SK-N-SH (cell line): ENCODE measurements at regions not wholly inside any gene's neighbourhood (a gene's known extent, or its start where the extent isn't known, plus 50 kb on each side); places are given as distances from the start of the nearest gene placed in this dataset.

Experiments used
- CTCF ChIA-PET: fragments of 300-600, 350-600 bp; formaldehyde crosslinking; extraction: SDS; loops from one replicate; lab custom pipeline; 2021; lab: Yijun Ruan, JAX
- POLR2A ChIA-PET: fragments of 350-600 bp; sonication (Branson Sonifier 250); formaldehyde crosslinking; extraction: SDS; loops from one replicate; lab custom pipeline; 2020; ENCODE audit warnings: antibody characterized with exemption, inconsistent platforms; lab: Yijun Ruan, JAX
- DNase-seq: peaks from one replicate; pipeline ENCODE4 v3.0.0; 2012
- H2AFZ ChIP-seq: fragments of 200-600 bp; sonication (generic); 2 replicates; pipeline ENCODE4 v1.8.1; 2016; ENCODE audit warnings: antibody characterized with exemption, mild to moderate bottlenecking, low read depth
- H3F3A ChIP-seq: fragments of 200-600 bp; sonication (generic); replicated peaks from 2 replicates; pipeline ENCODE3; 2016; ENCODE audit warnings: antibody characterized with exemption, mild to moderate bottlenecking; ENCODE audit not compliant: insufficient read depth
- H3K27ac ChIP-seq, 2 experiments: fragments of 200-500 bp in 1 of 2; fragments of 200-600 bp in 1 of 2; sonication (Bioruptor generic) in 1 of 2; sonication (generic), shearing (Covaris generic) in 1 of 2; 2 replicates each; pipeline versions ENCODE4 v1.5.1 to v1.6.1; 2014 to 2016; ENCODE audit warnings: low read depth in 2 of 2, inconsistent platforms in 1 of 2, low read length in 1 of 2, mild to moderate bottlenecking in 1 of 2, mixed read lengths in 1 of 2
- H3K27me3 ChIP-seq: fragments of 200-600 bp; sonication (generic), shearing (Covaris generic); 2 replicates; pipeline ENCODE4 v1.6.1; 2016; ENCODE audit warnings: mixed run types; ENCODE audit not compliant: insufficient read depth
- H3K36me3 ChIP-seq, 2 experiments: fragments of 200-500 bp in 1 of 2; fragments of 200-600 bp in 1 of 2; sonication (Bioruptor generic) in 1 of 2; sonication (generic) in 1 of 2; replicated peaks in 1 of 2; 2 replicates each; pipeline versions ENCODE3 to v1.5.1; 2014 to 2016; ENCODE audit warnings: low read length in 1 of 2, mild to moderate bottlenecking in 1 of 2; ENCODE audit not compliant: insufficient read depth in 2 of 2, control insufficient read depth in 1 of 2
- H3K4me1 ChIP-seq, 2 experiments: fragments of 200-500 bp in 1 of 2; fragments of 200-600 bp in 1 of 2; sonication (Bioruptor generic) in 1 of 2; sonication (generic), shearing (Covaris generic) in 1 of 2; 2 replicates each; pipeline versions ENCODE4 v1.5.1 to v1.6.1; 2014 to 2016; ENCODE audit warnings: low read depth in 1 of 2, low read length in 1 of 2, mixed run types in 1 of 2; ENCODE audit not compliant: insufficient read depth in 2 of 2, control insufficient read depth in 1 of 2
- H3K4me2 ChIP-seq: fragments of 200-600 bp; sonication (generic), shearing (Covaris generic); 2 replicates; pipeline ENCODE4 v1.6.1; 2017; ENCODE audit warnings: mixed run types
- H3K4me3 ChIP-seq, 2 experiments: fragments of 200-500 bp in 1 of 2; fragments of 200-600 bp in 1 of 2; sonication (Bioruptor generic) in 1 of 2; sonication (generic), shearing (Covaris generic) in 1 of 2; 2 replicates each; pipeline versions ENCODE4 v1.5.1 to v1.8.1; 2014 to 2016; ENCODE audit warnings: low read depth in 2 of 2, inconsistent platforms in 1 of 2, low read length in 1 of 2, mild to moderate bottlenecking in 1 of 2, mixed read lengths in 1 of 2, moderate library complexity in 1 of 2
- H3K79me2 ChIP-seq: fragments of 200-600 bp; sonication (generic); 2 replicates; pipeline ENCODE4 v1.8.1; 2017; ENCODE audit warnings: mild to moderate bottlenecking; ENCODE audit not compliant: insufficient read depth
- H3K9ac ChIP-seq: fragments of 200-600 bp; sonication (generic); 2 replicates; pipeline ENCODE4 v1.6.1; 2017; ENCODE audit warnings: mixed run types
- H3K9me2 ChIP-seq: fragments of 200-600 bp; sonication (generic); 2 replicates; pipeline ENCODE4 v1.6.1; 2017; ENCODE audit warnings: mixed run types
- H3K9me3 ChIP-seq: fragments of 200-600 bp; sonication (generic); 2 replicates; pipeline ENCODE4 v1.6.1; 2017; ENCODE audit warnings: mixed run types, mild to moderate bottlenecking, moderate library complexity
- H4K20me1 ChIP-seq: fragments of 200-600 bp; sonication (generic); 2 replicates; pipeline ENCODE4 v1.6.1; 2017; ENCODE audit warnings: mild to moderate bottlenecking, mixed run types; ENCODE audit not compliant: insufficient read depth
- CTCF ChIP-seq: fragments of 200-600 bp; sonication (generic); IDR thresholded peaks from 2 replicates; pipeline ENCODE4 v1.6.1; 2017; ENCODE audit warnings: antibody characterized with exemption, mild to moderate bottlenecking, moderate library complexity
- ELF1 ChIP-seq: IDR thresholded peaks from 2 replicates; pipeline ENCODE4 v1.4.0; 2012
- EZH2phosphoT487 ChIP-seq: fragments of 200-600 bp; sonication (generic); IDR thresholded peaks from 2 replicates; pipeline ENCODE4 v1.6.1; 2017; ENCODE audit warnings: low read depth, mixed run types, mild to moderate bottlenecking, antibody characterized with exemption, moderate library complexity, borderline replicate concordance
- MEF2A ChIP-seq: IDR thresholded peaks from 2 replicates; pipeline ENCODE4 v1.4.0; 2012; ENCODE audit warnings: low read depth, borderline replicate concordance
- MXI1 ChIP-seq: IDR thresholded peaks from 2 replicates; pipeline ENCODE4 v1.6.1; 2012; ENCODE audit warnings: mild to moderate bottlenecking, low read depth, low read length, improper control_type of control experiment
- POLR2AphosphoS5 ChIP-seq: IDR thresholded peaks from 2 replicates; pipeline ENCODE4 v1.6.1; 2012; ENCODE audit warnings: low read depth, low read length
- RAD21 ChIP-seq: IDR thresholded peaks from 2 replicates; pipeline ENCODE4 v1.6.1; 2012; ENCODE audit warnings: mild to moderate bottlenecking, low read length
- RCOR1 ChIP-seq: fragments of 150-350 bp; IDR thresholded peaks from 2 replicates; pipeline ENCODE4 v1.6.1; 2017; ENCODE audit warnings: antibody characterized with exemption, low read length
- RFX5 ChIP-seq: IDR thresholded peaks from 2 replicates; pipeline ENCODE4 v1.6.1; 2012; ENCODE audit warnings: mild to moderate bottlenecking, improper control_type of control experiment, low read length
- RXRA ChIP-seq: IDR thresholded peaks from 2 replicates; pipeline ENCODE4 v1.4.0; 2012; ENCODE audit warnings: low read depth, mild to moderate bottlenecking, borderline replicate concordance
- SMC3 ChIP-seq: IDR thresholded peaks from 2 replicates; pipeline ENCODE4 v1.6.1; 2012; ENCODE audit warnings: low read depth, low read length, improper control_type of control experiment
- TAF1 ChIP-seq: IDR thresholded peaks from 2 replicates; pipeline ENCODE4 v1.6.1; 2012; ENCODE audit warnings: low read depth, mild to moderate bottlenecking, low read length, moderate library complexity, borderline replicate concordance
- TCF12 ChIP-seq: IDR thresholded peaks from 2 replicates; pipeline ENCODE4 v1.4.0; 2012
- TEAD4 ChIP-seq: IDR thresholded peaks from 2 replicates; pipeline ENCODE4 v1.4.0; 2012; ENCODE audit warnings: mild to moderate bottlenecking, borderline replicate concordance; ENCODE audit not compliant: insufficient read depth
- WGBS: methylation state at CpG from one replicate; pipeline ENCODE4 v1.1.6; 2017; ENCODE audit warnings: low lambda C conversion rate; 5-methylcytosine and 5-hydroxymethylcytosine counted together
- TF ChIP-seq, protein P1 (sequence below): fragments of 150-350 bp; IDR thresholded peaks from 2 replicates; pipeline ENCODE4 v1.6.1; 2017; ENCODE audit warnings: antibody characterized with exemption, low read length, low read depth, borderline replicate concordance
- TF ChIP-seq, protein P2 (sequence below): IDR thresholded peaks from 2 replicates; pipeline ENCODE4 v1.4.0; 2012; ENCODE audit warnings: low read depth, borderline replicate concordance
- TF ChIP-seq, protein P3 (sequence below): fragments of 150-350 bp; IDR thresholded peaks from 2 replicates; pipeline ENCODE4 v1.6.1; 2016; ENCODE audit warnings: mild to moderate bottlenecking, low read depth, low read length

DNA sequence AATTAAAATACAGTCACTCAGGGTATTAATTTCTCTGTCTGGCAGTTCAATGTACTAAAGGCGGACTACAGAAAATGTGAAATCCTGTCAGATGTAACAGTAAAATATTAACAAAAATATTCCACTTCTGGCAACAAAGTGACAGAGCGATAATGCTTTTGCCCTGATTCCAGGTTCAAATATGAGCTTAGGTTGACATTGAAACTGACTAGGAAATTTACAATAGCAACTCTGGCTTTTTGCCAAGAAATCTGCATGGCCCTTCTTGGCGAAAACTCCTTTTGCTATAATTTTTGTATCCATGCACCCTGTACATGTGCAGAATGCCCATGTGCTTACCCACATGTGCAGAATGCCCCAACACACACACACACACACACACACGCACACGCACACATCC lies 552.2 kb downstream of the MDFIC start (continued):
- TF ChIP-seq SMC3 (no peak), POLR2AphosphoS5 (no peak)

GRCh38 chr7:115471891-115472290 lies 550.0 kb downstream of the MDFIC start:
- no peaks in the 10 kb centered on the region for H3K9me2 ChIP-seq
- no peak overlapping the region for H3K27ac ChIP-seq
- H3K79me2 ChIP-seq: no peaks in the 10 kb centered on the region
- no peak overlapping the region for H3K9ac ChIP-seq
- H3K4me2 ChIP-seq: no peak overlapping the region
- H4K20me1 ChIP-seq: no peaks in the 10 kb centered on the region
- ChIA-PET POLR2A (no interaction called here), CTCF (no interaction called here)
- no peaks in the 10 kb centered on the region for H3K9me3 ChIP-seq
- no peaks in the 10 kb centered on the region for H3K36me3 ChIP-seq
- no peak for DNase-seq
- 6% methylated on average over 1 of the region's 1 CpG for WGBS
- no peaks in the 10 kb centered on the region for H3F3A ChIP-seq
- TF ChIP-seq CTCF (no peak), MXI1 (no peak), RCOR1 (no peak)
- peaks cover 21% of the 10 kb centered on the region; the same call in 1 of the 2 replicates for H3K27me3 ChIP-seq
- H3K4me3 ChIP-seq: no peak overlapping the region
- no peaks in the 10 kb centered on the region for H3K4me1 ChIP-seq
- no peak overlapping the region for H2AFZ ChIP-seq

- H3K9me3 ChIP-seq: no peaks in the 10 kb centered on the region
- CTCF ChIA-PET: no interaction called here
- WGBS: 20% methylated on average over 3 of the region's 3 CpGs
Observed at GRCh38 chr7:115462301-115463015, 540.6 kb downstream of the MDFIC start.

More at GRCh38 chr7:115462301-115463015, 540.6 kb downstream of the MDFIC start:
- Histone ChIP-seq H3F3A (no peaks in the 10 kb centered on the region), H3K9ac (no peak overlapping the region), H4K20me1 (no peaks in the 10 kb centered on the region), H3K79me2 (no peaks in the 10 kb centered on the region), H3K9me2 (no peaks in the 10 kb centered on the region), H2AFZ (no peak overlapping the region), H3K27ac (no peak overlapping the region), H3K27me3 (no peaks in the 10 kb centered on the region), H3K36me3 (no peaks in the 10 kb centered on the region), H3K4me1 (no peaks in the 10 kb centered on the region), H3K4me3 (no peak overlapping the region), H3K4me2 (no peak overlapping the region)
- POLR2A ChIA-PET: no interaction called here
- TF ChIP-seq TAF1 (no peak), RFX5 (no peak), TCF12 (no peak), MEF2A (no peak), RXRA (no peak), RAD21 (no peak), TEAD4 (no peak), ELF1 (no peak), MXI1 (no peak), EZH2phosphoT487 (no peak)
- TF ChIP-seq, protein P1, sequence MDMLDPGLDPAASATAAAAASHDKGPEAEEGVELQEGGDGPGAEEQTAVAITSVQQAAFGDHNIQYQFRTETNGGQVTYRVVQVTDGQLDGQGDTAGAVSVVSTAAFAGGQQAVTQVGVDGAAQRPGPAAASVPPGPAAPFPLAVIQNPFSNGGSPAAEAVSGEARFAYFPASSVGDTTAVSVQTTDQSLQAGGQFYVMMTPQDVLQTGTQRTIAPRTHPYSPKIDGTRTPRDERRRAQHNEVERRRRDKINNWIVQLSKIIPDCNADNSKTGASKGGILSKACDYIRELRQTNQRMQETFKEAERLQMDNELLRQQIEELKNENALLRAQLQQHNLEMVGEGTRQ: no peak
- TF ChIP-seq, protein P2, sequence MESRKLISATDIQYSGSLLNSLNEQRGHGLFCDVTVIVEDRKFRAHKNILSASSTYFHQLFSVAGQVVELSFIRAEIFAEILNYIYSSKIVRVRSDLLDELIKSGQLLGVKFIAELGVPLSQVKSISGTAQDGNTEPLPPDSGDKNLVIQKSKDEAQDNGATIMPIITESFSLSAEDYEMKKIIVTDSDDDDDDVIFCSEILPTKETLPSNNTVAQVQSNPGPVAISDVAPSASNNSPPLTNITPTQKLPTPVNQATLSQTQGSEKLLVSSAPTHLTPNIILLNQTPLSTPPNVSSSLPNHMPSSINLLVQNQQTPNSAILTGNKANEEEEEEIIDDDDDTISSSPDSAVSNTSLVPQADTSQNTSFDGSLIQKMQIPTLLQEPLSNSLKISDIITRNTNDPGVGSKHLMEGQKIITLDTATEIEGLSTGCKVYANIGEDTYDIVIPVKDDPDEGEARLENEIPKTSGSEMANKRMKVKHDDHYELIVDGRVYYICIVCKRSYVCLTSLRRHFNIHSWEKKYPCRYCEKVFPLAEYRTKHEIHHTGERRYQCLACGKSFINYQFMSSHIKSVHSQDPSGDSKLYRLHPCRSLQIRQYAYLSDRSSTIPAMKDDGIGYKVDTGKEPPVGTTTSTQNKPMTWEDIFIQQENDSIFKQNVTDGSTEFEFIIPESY: no peak
- TF ChIP-seq, protein P3, sequence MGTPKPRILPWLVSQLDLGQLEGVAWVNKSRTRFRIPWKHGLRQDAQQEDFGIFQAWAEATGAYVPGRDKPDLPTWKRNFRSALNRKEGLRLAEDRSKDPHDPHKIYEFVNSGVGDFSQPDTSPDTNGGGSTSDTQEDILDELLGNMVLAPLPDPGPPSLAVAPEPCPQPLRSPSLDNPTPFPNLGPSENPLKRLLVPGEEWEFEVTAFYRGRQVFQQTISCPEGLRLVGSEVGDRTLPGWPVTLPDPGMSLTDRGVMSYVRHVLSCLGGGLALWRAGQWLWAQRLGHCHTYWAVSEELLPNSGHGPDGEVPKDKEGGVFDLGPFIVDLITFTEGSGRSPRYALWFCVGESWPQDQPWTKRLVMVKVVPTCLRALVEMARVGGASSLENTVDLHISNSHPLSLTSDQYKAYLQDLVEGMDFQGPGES: no peak
- DNase-seq: no peak
